VCaP (cell line): ENCODE measurements at regions not wholly inside any gene's neighbourhood (a gene's known extent, or its start where the extent isn't known, plus 50 kb on each side); places are given as distances from the start of the nearest gene placed in this dataset.

ENCODE experiments used
- H3K27ac ChIP-seq: fragments of 450-650 bp; 2 replicates; pipeline ENCODE4 v1.5.1; 2017
- CTCF ChIP-seq: fragments of 450-650 bp; conservative IDR thresholded peaks from 2 replicates; pipeline ENCODE4 v1.5.1; 2017; ENCODE audit warnings: mild to moderate bottlenecking, moderate library complexity

DNA sequence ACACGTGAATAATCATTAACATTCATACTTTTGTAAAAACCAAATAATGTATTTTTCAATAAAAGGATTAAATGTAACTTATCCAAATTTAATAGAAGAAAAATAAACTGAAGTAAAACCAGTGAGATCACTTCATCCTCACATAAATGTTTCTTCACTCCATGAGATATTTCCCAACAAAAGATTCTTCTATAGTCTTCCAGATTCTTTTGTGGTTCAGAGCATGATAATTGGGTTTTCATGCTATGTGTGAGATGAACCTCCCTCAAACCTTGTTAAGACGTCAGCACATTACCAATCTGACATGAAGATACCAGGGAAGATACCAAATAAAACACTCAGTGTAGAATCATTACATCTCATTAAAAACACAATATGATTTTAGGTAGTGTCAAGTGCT is 62.9 kb upstream of the OXGR1 start:
- no peak for TF ChIP-seq CTCF
- H3K27ac ChIP-seq = no peak overlapping the region

GRCh38 chr13:97058391-97058790 is 64.1 kb upstream of the OXGR1 start:
- no peak for TF ChIP-seq CTCF
- H3K27ac ChIP-seq = no peak overlapping the region

- no peak overlapping the region for H3K27ac ChIP-seq
- no peak for TF ChIP-seq CTCF
Measured at GRCh38 chr13:97058926-97059325, 64.7 kb upstream of the OXGR1 start.

DNA sequence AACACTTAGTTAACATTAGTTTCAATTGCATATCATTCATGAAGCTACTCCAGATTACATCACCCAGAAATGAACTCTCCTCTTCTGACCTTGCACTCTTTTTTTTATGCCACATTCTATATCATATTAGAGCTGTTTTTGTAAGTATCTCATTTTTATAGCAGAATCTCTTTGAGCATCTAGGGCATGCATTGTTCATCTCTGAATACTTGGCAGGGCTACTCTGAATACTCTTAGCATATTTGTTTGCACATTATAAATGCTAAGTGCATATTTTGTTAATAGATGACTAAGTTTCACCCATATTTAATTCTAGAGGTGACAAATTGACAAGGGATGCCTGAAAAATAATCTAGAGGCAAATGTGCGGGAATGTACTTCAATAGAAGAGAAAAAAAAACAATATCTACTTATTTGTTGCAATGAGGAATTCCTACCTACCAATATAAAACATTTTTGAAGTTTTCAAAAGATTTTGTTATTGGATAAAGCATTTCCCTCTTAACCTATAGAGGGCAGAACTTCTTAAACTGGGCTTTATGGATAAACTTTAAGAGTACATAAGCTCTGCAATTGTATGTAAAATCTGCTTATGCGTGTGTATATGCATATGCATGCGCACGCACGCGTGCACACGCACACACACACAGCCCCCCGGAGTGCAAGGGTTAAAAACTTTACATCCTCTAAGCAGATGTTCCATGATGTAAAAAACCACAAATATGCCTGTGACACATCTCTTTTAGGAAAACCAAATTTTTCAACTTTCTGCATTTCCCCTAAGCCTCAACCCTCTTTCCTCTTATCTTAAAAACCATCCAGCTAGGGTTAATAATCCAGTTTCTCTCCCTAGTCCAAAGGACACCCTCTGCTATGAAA is 73.0 kb upstream of the OXGR1 start:
- TF ChIP-seq CTCF = no peak

GRCh38 chr13:97068151-97068550 is 73.9 kb upstream of the OXGR1 start:
- TF ChIP-seq CTCF = no peak
- H3K27ac ChIP-seq = no peak overlapping the region

More for the DNA sequence above, 73.0 kb upstream of the OXGR1 start:
- H3K27ac ChIP-seq = no peak overlapping the region

GRCh38 chr13:97069050-97069815 is 75.0 kb upstream of the OXGR1 start:
- no peak overlapping the region for H3K27ac ChIP-seq

More at GRCh38 chr13:97069050-97069815, 75.0 kb upstream of the OXGR1 start:
- no peak for TF ChIP-seq CTCF
